BE2C (cell line): ENCODE measurements at regions not wholly inside any gene's neighbourhood (a gene's known extent, or its start where the extent isn't known, plus 50 kb on each side); places are given as distances from the start of the nearest gene placed in this dataset.

Experiments used
- DNase-seq: peaks from one replicate; pipeline ENCODE4 v3.0.0-alpha.2; 2020
- H3K27me3 ChIP-seq: fragments of 250-450 bp; sonication (Bioruptor Pico); 2 replicates; pipeline ENCODE4 v1.5.1; 2020; ENCODE audit warnings: mild to moderate bottlenecking
- H3K36me3 ChIP-seq: fragments of 250-450 bp; sonication (Bioruptor Pico); 2 replicates; pipeline ENCODE4 v1.5.1; 2020; ENCODE audit warnings: mild to moderate bottlenecking
- H3K4me1 ChIP-seq: fragments of 250-450 bp; sonication (Bioruptor Pico); 2 replicates; pipeline ENCODE4 v1.5.1; 2020
- H3K4me3 ChIP-seq: 2 replicates; pipeline ENCODE4 v1.5.1; 2011; ENCODE audit warnings: low read depth, low read length
- H3K9me3 ChIP-seq: fragments of 250-450 bp; sonication (Bioruptor Pico); 2 replicates; pipeline ENCODE4 v1.5.1; 2020
- TF ChIP-seq, protein P1 (sequence below): IDR thresholded peaks from 2 replicates; pipeline ENCODE4 v1.5.1; 2012; ENCODE audit warnings: mild to moderate bottlenecking, low read depth, low read length

DNA sequence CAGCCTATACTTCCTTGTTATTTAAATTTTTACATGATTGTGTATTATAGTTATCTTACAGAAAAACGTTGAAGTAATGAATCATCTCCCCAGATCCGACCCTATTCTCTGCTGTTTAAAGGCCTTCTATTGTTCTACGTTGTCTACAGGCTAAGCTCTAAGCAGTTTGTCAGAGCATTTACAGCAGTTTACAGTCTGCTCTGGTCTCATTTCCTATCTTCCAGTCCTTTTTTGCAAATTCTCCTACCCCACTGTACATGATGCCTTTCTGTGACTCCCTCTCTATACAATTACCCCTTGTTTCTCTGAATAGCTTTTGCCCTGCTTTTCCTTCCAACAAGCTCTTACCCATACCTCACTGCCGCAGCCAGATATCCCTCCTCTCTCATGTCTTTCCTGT lies 319.2 kb upstream of the FMN2 start:
- no peaks in the 10 kb centered on the region for H3K27me3 ChIP-seq
- no peaks in the 10 kb centered on the region for H3K9me3 ChIP-seq
- TF ChIP-seq, protein P1, sequence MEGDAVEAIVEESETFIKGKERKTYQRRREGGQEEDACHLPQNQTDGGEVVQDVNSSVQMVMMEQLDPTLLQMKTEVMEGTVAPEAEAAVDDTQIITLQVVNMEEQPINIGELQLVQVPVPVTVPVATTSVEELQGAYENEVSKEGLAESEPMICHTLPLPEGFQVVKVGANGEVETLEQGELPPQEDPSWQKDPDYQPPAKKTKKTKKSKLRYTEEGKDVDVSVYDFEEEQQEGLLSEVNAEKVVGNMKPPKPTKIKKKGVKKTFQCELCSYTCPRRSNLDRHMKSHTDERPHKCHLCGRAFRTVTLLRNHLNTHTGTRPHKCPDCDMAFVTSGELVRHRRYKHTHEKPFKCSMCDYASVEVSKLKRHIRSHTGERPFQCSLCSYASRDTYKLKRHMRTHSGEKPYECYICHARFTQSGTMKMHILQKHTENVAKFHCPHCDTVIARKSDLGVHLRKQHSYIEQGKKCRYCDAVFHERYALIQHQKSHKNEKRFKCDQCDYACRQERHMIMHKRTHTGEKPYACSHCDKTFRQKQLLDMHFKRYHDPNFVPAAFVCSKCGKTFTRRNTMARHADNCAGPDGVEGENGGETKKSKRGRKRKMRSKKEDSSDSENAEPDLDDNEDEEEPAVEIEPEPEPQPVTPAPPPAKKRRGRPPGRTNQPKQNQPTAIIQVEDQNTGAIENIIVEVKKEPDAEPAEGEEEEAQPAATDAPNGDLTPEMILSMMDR = no peak
- no peak for DNase-seq
- no peak overlapping the region for H3K4me3 ChIP-seq
- H3K36me3 ChIP-seq = no peaks in the 10 kb centered on the region
- no peaks in the 10 kb centered on the region; the same call in 1 of the 2 replicates for H3K4me1 ChIP-seq

DNA sequence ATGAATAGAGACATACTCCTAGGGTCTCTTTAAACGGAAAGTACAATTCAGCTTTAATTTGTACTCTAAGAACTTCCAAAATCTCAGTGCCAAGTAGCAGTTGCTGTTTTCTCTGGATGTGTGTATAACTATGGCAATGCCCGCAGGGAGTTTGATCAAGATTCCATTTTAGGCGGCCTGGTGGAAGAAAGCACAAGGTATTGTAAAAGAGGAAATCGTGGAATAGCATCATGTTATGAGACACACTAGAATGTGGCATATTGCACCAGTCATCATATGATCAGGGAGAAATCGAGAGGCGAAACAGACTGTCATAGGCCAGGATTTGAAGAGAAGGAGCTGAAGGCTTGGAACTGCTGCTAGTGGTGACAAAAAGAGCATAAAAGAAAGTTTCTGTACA lies 316.2 kb upstream of the FMN2 start:
- Histone ChIP-seq H3K4me3 (no peak overlapping the region), H3K9me3 (no peaks in the 10 kb centered on the region), H3K27me3 (no peaks in the 10 kb centered on the region), H3K4me1 (no peaks in the 10 kb centered on the region; the same call in 1 of the 2 replicates), H3K36me3 (no peaks in the 10 kb centered on the region)
- TF ChIP-seq, protein P1 = no peak
- no peak for DNase-seq

DNA sequence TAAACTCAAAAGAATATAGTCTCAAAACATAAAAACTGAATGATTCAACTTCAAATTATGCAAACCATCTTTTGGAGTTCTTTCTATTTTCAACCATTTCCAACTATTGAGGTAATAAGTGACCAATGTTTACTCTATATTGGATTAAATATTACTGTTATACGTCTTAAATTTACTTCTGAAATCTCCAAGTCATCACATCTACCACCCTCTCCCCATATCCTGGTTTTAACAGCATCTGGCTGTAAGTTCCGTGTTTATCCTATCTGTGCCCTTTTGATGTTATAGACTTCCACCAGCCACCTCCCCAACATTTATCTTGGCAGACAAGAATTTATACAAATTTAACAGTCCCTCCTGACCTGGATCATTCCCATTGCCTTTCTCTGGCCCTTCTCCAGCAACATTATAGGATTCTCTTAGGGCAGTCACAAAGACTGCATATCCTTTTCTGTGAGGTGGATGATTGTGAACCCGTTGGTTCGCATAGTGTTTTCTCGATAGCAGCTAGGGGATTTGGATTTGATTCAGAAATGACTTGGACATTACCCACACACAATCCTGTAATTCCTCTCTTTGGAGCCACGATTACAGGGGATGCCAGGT lies 313.4 kb upstream of the FMN2 start:
- Histone ChIP-seq H3K36me3 (no peaks in the 10 kb centered on the region), H3K4me1 (no peaks in the 10 kb centered on the region), H3K27me3 (no peaks in the 10 kb centered on the region), H3K4me3 (no peak overlapping the region), H3K9me3 (no peaks in the 10 kb centered on the region)
- TF ChIP-seq, protein P1 = no peak
- no peak for DNase-seq

DNA sequence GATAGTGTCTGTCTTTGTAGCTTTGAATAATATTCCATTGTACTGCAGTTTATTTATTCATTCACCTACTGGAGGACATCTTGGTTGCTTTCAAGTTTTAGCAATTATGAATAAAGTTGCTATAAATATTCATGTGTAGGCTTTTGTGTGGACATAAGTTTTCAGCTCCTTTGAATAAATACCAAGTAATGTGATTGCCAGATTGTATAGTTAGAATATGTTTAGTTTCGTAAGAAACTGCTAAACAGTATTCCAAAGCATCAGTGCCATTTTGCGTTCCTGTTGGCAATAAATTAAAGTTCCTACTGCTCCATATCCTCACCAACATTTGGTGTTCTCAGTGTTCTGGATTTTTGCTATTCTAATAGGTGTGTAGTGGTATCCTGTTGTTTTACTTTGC lies 311.7 kb upstream of the FMN2 start:
- no peak for DNase-seq
- Histone ChIP-seq H3K9me3 (no peaks in the 10 kb centered on the region), H3K4me1 (no peaks in the 10 kb centered on the region), H3K36me3 (no peaks in the 10 kb centered on the region), H3K27me3 (no peaks in the 10 kb centered on the region), H3K4me3 (no peak overlapping the region)
- TF ChIP-seq, protein P1 = no peak

DNA sequence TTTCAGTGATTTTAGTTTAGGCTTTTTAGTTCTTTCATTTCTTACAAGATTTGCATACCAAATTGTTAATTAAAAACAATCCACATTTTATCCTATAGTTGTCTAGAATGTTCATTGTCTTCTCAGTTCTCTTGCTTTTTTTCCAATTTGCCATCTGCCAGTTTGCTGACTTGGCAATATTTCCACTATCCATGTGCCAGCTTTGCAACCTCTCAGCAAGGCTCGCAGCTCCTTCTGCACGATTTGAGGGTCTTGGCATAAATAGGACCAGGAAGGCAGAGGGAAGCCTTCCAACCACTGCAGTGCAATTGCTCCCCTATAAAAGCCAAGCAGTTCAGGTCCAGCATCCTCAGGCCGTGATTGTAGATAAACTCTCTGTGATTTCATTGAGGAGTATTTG lies 306.8 kb upstream of the FMN2 start:
- DNase-seq = no peak
- Histone ChIP-seq H3K27me3 (no peaks in the 10 kb centered on the region), H3K4me3 (no peak overlapping the region), H3K4me1 (no peaks in the 10 kb centered on the region), H3K36me3 (no peaks in the 10 kb centered on the region), H3K9me3 (no peaks in the 10 kb centered on the region)
- TF ChIP-seq, protein P1 = no peak

DNA sequence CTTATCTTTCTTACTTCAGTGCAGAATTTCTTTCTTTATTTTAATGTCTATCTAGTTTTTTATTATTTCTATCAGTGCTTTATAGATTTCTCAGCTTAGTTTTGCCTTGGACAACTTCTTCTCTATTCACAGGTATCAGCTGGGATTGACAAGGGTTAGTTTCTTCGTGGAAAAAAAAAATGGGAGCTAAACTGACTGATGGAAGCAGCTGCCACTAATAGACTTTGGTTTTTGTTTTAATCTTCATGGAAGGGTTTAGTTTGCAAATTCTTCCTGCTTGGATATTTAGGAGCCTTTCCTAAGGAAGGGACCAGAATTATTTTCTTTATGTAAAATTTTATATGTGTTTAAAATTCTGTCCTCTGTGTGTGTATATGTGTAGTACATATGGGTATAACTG lies 306.1 kb upstream of the FMN2 start:
- no peak for DNase-seq
- Histone ChIP-seq H3K4me3 (no peak overlapping the region), H3K27me3 (no peaks in the 10 kb centered on the region), H3K9me3 (no peaks in the 10 kb centered on the region), H3K36me3 (no peaks in the 10 kb centered on the region), H3K4me1 (no peaks in the 10 kb centered on the region)
- TF ChIP-seq, protein P1 = no peak
